DOHH2 (cell line): ENCODE measurements at regions not wholly inside any gene's neighbourhood (a gene's known extent, or its start where the extent isn't known, plus 50 kb on each side); places are given as distances from the start of the nearest gene placed in this dataset.

Experiments
- CTCF ChIP-seq: fragments of 200-600 bp; sonication (generic); IDR thresholded peaks from one replicate; pipeline ENCODE4 v1.5.1; 2014; ENCODE audit warnings: antibody characterized with exemption, mild to moderate bottlenecking, low read depth, low read length; ENCODE audit not compliant: poor library complexity, severe bottlenecking
- EZH2phosphoT487 ChIP-seq: fragments of 200-600 bp; sonication (generic); IDR thresholded peaks from 2 replicates; pipeline ENCODE4 v1.6.1; 2017; ENCODE audit warnings: borderline replicate concordance, mild to moderate bottlenecking, antibody characterized with exemption, low read length, moderate library complexity, mixed read lengths

- TF ChIP-seq CTCF (no peak), EZH2phosphoT487 (no peak)
Observed at GRCh38 chr4:60847614-60848013, 352.5 kb upstream of the ADGRL3 start.
